MM.1S (cell line): ENCODE measurements at regions not wholly inside any gene's neighbourhood (a gene's known extent, or its start where the extent isn't known, plus 50 kb on each side); places are given as distances from the start of the nearest gene placed in this dataset.

Experiments
- DNase-seq: peaks from one replicate; pipeline ENCODE4 v3.0.0-alpha.2; 2015
- H2AFZ ChIP-seq: fragments of 300-600 bp; sonication (generic); 2 replicates; pipeline ENCODE4 v1.6.0; 2016; ENCODE audit warnings: antibody characterized with exemption, low read length
- H3F3A ChIP-seq: fragments of 300-600 bp; sonication (generic); 2 replicates; pipeline ENCODE4 v1.6.1; 2016; ENCODE audit warnings: mild to moderate bottlenecking, antibody characterized with exemption, low read length, moderate library complexity, mixed read lengths; ENCODE audit not compliant: insufficient read depth
- H3K27ac ChIP-seq: fragments of 300-600 bp; sonication (generic); 2 replicates; pipeline ENCODE4 v1.5.1; 2016; ENCODE audit warnings: mild to moderate bottlenecking, low read length
- H3K27me3 ChIP-seq: fragments of 300-600 bp; sonication (generic); replicated peaks from 2 replicates; pipeline ENCODE4 v1.6.0; 2016; ENCODE audit warnings: low read length; ENCODE audit not compliant: insufficient read depth
- H3K36me3 ChIP-seq: fragments of 300-600 bp; sonication (generic); replicated peaks from 2 replicates; pipeline ENCODE4 v1.6.1; 2016; ENCODE audit warnings: mild to moderate bottlenecking, low read length, mixed read lengths; ENCODE audit not compliant: insufficient read depth
- H3K4me1 ChIP-seq: fragments of 300-600 bp; sonication (generic); 2 replicates; pipeline ENCODE4 v1.6.1; 2016; ENCODE audit warnings: low read length, mixed read lengths
- H3K4me2 ChIP-seq: fragments of 300-600 bp; sonication (generic); 2 replicates; pipeline ENCODE4 v1.6.0; 2016; ENCODE audit warnings: low read depth, low read length
- H3K4me3 ChIP-seq: fragments of 300-600 bp; sonication (generic); 2 replicates; pipeline ENCODE4 v1.5.1; 2016; ENCODE audit warnings: low read length, mixed read lengths
- H3K79me2 ChIP-seq: fragments of 300-600 bp; sonication (generic); 2 replicates; pipeline ENCODE4 v1.6.1; 2016; ENCODE audit warnings: mixed run types, low read length, mixed read lengths
- H3K9ac ChIP-seq: fragments of 300-600 bp; sonication (generic); 2 replicates; pipeline ENCODE4 v1.6.1; 2016; ENCODE audit warnings: low read length, mixed read lengths
- H3K9me2 ChIP-seq: fragments of 300-600 bp; sonication (generic); replicated peaks from 2 replicates; pipeline ENCODE4 v1.6.1; 2016; ENCODE audit warnings: mild to moderate bottlenecking, low read length, mixed read lengths; ENCODE audit not compliant: insufficient read depth
- H3K9me3 ChIP-seq: fragments of 300-600 bp; sonication (generic); replicated peaks from 2 replicates; pipeline ENCODE4 v1.6.1; 2016; ENCODE audit warnings: mild to moderate bottlenecking, low read length, mixed read lengths; ENCODE audit not compliant: insufficient read depth
- H4K20me1 ChIP-seq: fragments of 300-600 bp; sonication (generic); 2 replicates; pipeline ENCODE4 v1.6.1; 2016; ENCODE audit warnings: mild to moderate bottlenecking, low read length, moderate library complexity, mixed read lengths; ENCODE audit not compliant: insufficient read depth
- CTCF ChIP-seq: fragments of 300-600 bp; sonication (generic); IDR thresholded peaks from 2 replicates; pipeline ENCODE4 v1.5.1; 2016; ENCODE audit warnings: antibody characterized with exemption, low read length, mixed read lengths
- EZH2 ChIP-seq: fragments of 300-600 bp; sonication (generic); optimal IDR thresholded peaks from 2 replicates; pipeline ENCODE3; 2017; ENCODE audit warnings: low read depth, mild to moderate bottlenecking, antibody characterized with exemption, low read length, mixed read lengths
- EZH2phosphoT487 ChIP-seq: fragments of 300-600 bp; sonication (generic); IDR thresholded peaks from 2 replicates; pipeline ENCODE4 v1.6.1; 2018; ENCODE audit warnings: antibody characterized with exemption, low read length

GRCh38 chr7:41762641-41763040 lies 59.8 kb upstream of the INHBA start:
- no peak overlapping the region for H3K4me2 ChIP-seq
- TF ChIP-seq CTCF (no peak), EZH2phosphoT487 (no peak), EZH2 (no peak)

GRCh38 chr7:41760293-41760692 lies 57.4 kb upstream of the INHBA start:
- Histone ChIP-seq H3K4me1 (no peaks in the 10 kb centered on the region), H3K9ac (no peak overlapping the region), H3F3A (no peaks in the 10 kb centered on the region), H3K9me2 (no peaks in the 10 kb centered on the region), H2AFZ (no peak overlapping the region), H4K20me1 (no peaks in the 10 kb centered on the region), H3K4me2 (no peak overlapping the region), H3K36me3 (no peaks in the 10 kb centered on the region), H3K9me3 (no peaks in the 10 kb centered on the region), H3K27me3 (no peaks in the 10 kb centered on the region), H3K4me3 (no peak overlapping the region), H3K79me2 (no peaks in the 10 kb centered on the region), H3K27ac (no peak overlapping the region)
- DNase-seq, result no peak
- TF ChIP-seq EZH2 (no peak), EZH2phosphoT487 (no peak), CTCF (no peak)

More at GRCh38 chr7:41762641-41763040, 59.8 kb upstream of the INHBA start:
- Histone ChIP-seq H3K27ac (no peak overlapping the region), H4K20me1 (no peaks in the 10 kb centered on the region), H3K27me3 (no peaks in the 10 kb centered on the region), H3K36me3 (no peaks in the 10 kb centered on the region), H2AFZ (no peak overlapping the region), H3K4me1 (no peaks in the 10 kb centered on the region), H3K9me2 (no peaks in the 10 kb centered on the region), H3K9me3 (no peaks in the 10 kb centered on the region), H3K79me2 (no peaks in the 10 kb centered on the region), H3K9ac (no peak overlapping the region), H3K4me3 (no peak overlapping the region), H3F3A (no peaks in the 10 kb centered on the region)
- no peak for DNase-seq

- Histone ChIP-seq H3K36me3 (no peaks in the 10 kb centered on the region), H3K9me3 (no peaks in the 10 kb centered on the region), H3K4me3 (no peak overlapping the region), H2AFZ (no peak overlapping the region), H3K9me2 (no peaks in the 10 kb centered on the region), H3F3A (no peaks in the 10 kb centered on the region), H4K20me1 (no peaks in the 10 kb centered on the region), H3K79me2 (no peaks in the 10 kb centered on the region), H3K4me1 (no peaks in the 10 kb centered on the region), H3K9ac (no peak overlapping the region), H3K27ac (no peak overlapping the region), H3K27me3 (no peaks in the 10 kb centered on the region), H3K4me2 (no peak overlapping the region)
- TF ChIP-seq EZH2 (no peak), EZH2phosphoT487 (no peak), CTCF (no peak)
- DNase-seq, result no peak
These were observed 55.4 kb upstream of the INHBA start for GRCh38 chr7:41758321-41758720.

GRCh38 chr7:41756650-41757182 lies 53.8 kb upstream of the INHBA start:
- no peak for TF ChIP-seq EZH2phosphoT487
- Histone ChIP-seq H3K9ac (no peak overlapping the region), H2AFZ (no peak overlapping the region), H4K20me1 (no peaks in the 10 kb centered on the region), H3K4me2 (no peak overlapping the region), H3K4me1 (no peaks in the 10 kb centered on the region), H3K79me2 (no peaks in the 10 kb centered on the region), H3K9me3 (no peaks in the 10 kb centered on the region), H3K4me3 (no peak overlapping the region), H3K27me3 (no peaks in the 10 kb centered on the region), H3F3A (no peaks in the 10 kb centered on the region), H3K27ac (no peak overlapping the region), H3K36me3 (no peaks in the 10 kb centered on the region), H3K9me2 (no peaks in the 10 kb centered on the region)
- no peak for DNase-seq
